SU-DHL-6 (cell line): ENCODE measurements at regions not wholly inside any gene's neighbourhood (a gene's known extent, or its start where the extent isn't known, plus 50 kb on each side); places are given as distances from the start of the nearest gene placed in this dataset.

Source experiments
- CTCF ChIP-seq: fragments of 200-600 bp; sonication (generic); IDR thresholded peaks from one replicate; pipeline ENCODE4 v1.5.1; 2017; ENCODE audit warnings: antibody characterized with exemption, mild to moderate bottlenecking, low read length, moderate library complexity; ENCODE audit not compliant: insufficient read depth, poor library complexity, severe bottlenecking
- EZH2phosphoT487 ChIP-seq: fragments of 200-600 bp; sonication (generic), shearing (Covaris generic); conservative IDR thresholded peaks from 2 replicates; pipeline ENCODE4 v1.6.1; 2018; ENCODE audit warnings: mild to moderate bottlenecking, antibody characterized with exemption, low read length, moderate library complexity, mixed read lengths

- TF ChIP-seq CTCF (no peak), EZH2phosphoT487 (no peak)
Measured at GRCh38 chr2:138298900-138299299, 202.7 kb upstream of the SPOPL start.
